ENCODE measurements at regions not wholly inside any gene's neighbourhood (a gene's known extent, or its start where the extent isn't known, plus 50 kb on each side); places are given as distances from the start of the nearest gene placed in this dataset.
"Not testable (repeated sequence)": the region's sequence is repeated elsewhere in the genome, so short reads cannot be mapped to it uniquely, and the experiment has no call there.

DNA sequence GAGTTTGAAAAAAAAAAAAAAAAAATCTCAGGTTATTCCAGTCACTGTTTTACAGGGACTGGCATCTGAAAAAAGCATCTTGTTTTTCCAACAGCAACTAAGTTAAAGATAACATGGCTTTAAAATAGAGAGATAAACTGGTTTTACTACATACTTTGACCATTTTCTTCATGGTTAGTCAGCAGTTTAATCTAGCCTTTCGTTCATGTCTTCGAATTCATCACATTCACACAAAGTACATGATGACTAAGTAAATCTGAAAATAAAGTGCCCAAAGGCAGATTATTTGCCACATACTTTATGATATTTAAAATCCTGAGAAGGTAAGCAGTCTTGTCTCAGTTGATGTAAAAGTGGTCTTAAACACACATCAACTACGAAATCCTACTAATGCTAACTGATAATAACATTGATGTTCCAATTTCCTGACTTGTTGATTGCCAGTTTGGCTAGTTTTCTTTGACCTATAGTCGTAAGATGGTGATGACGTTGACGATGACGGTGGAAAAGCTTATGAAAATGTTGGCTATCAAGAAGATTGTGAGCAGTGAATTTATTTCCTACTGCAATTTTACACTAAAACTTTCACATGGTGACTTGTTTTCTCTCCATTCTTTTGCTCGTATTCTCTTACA lies 540.5 kb upstream of the BOD1L1 start:
- DNase-seq (no peak), ATAC-seq (ENCODE audit: low read depth) (no peak)
- Mint-ChIP-seq H3K36me3 (ENCODE audit: low read depth) (no peaks in the 10 kb centered on the region), H3K4me3 (no peak overlapping the region), H3K9me3 (peaks cover 3% of the 10 kb centered on the region), H3K4me1 (peaks cover 35% of the 10 kb centered on the region), H3K27me3 (no peaks in the 10 kb centered on the region), H3K27ac (no peak overlapping the region)
- intact Hi-C loops (cut with micrococcal nuclease), result no loop called here
- CTCF ChIA-PET, result no interaction called here
- POLR2A ChIA-PET, result interaction anchor here (0.6 to 0.7 kb wide), 2 partner anchors 10 to 138 kb away, joined by 3 to 9 read pairs; no protein-coding TSS in a partner anchor
- no peak for TF ChIP-seq CTCF (IDR thresholded peaks at IDR 0.05)

DNA sequence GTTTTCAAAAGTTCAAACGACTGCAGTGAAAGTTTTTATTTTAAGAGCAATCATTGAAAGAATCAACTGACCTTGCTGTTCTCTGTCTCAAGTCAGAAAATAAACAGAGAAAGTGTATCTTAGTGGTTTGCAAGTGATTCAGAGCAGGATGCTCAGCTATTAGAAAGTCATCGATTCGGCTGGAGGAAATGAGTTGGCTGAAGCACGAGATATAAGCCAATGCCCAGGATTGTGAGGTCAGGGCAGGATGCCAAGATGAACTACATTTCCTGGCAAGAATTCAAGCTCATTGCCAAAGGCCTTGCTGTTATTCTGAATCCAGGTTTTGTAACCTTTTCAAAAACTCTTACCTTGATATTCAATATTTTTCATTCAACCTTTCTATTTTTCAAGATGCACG lies 541.4 kb upstream of the BOD1L1 start:
- Mint-ChIP-seq H3K4me1 (peaks cover 35% of the 10 kb centered on the region), H3K27ac (no peak overlapping the region), H3K4me3 (no peak overlapping the region), H3K27me3 (no peaks in the 10 kb centered on the region), H3K36me3 (ENCODE audit: low read depth) (no peaks in the 10 kb centered on the region), H3K9me3 (peaks cover 3% of the 10 kb centered on the region)
- ATAC-seq (ENCODE audit: low read depth), result no peak
- no peak for TF ChIP-seq CTCF (IDR thresholded peaks at IDR 0.05)
- ChIA-PET CTCF (no interaction called here), POLR2A (no interaction called here)
- DNase-seq, result no peak
- intact Hi-C loops (cut with micrococcal nuclease), result no loop called here

DNA sequence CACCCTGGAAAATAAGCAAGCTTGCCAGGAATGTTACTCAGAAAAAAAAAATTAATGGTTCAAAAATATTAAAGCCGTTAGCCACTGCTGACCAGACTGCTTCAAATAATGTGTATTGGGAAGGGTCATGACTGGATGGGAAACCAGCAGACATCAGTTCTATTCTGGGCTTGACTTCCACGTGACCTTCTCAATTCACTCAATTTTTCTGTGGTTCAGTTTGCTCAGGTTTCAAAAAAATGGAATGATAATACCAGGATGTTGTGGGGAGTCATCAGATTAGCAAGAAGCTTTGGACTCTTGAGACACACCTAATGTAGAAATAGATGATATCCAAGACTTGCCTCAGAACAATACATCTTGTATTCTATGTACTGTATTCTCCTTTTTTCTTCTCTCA lies 541.9 kb upstream of the BOD1L1 start:
- intact Hi-C loops (cut with micrococcal nuclease), result no loop called here
- no peak overlapping the region for H3K27ac Mint-ChIP-seq
- H3K27me3 Mint-ChIP-seq, result no peaks in the 10 kb centered on the region
- no peak overlapping the region for H3K4me3 Mint-ChIP-seq
- ChIA-PET POLR2A (no interaction called here), CTCF (no interaction called here)
- DNase-seq (no peak), ATAC-seq (ENCODE audit: low read depth) (no peak)
- peaks cover 3% of the 10 kb centered on the region for H3K9me3 Mint-ChIP-seq
- peaks cover 34% of the 10 kb centered on the region for H3K4me1 Mint-ChIP-seq
- H3K36me3 Mint-ChIP-seq (ENCODE audit: low read depth), result no peaks in the 10 kb centered on the region
- no peak for TF ChIP-seq CTCF (IDR thresholded peaks at IDR 0.05)

DNA sequence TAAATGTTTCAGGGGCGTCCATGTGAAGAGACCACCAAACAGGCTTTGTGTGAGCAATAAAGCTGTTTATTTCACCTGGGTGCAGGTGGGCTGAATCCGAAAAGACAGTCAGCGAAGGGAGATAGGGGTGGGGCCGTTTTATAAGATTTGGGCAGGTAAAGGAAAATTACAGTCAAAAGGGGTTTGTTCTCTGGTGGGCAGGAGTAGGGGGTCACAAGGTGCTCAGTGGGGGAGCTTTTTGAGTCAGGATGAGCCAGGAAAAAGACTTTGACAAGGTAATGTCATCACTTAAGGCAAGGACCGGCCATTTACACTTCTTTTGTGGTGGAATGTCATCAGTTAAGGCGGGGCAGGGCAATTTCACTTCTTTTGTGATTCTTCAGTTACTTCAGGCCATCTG lies 542.4 kb upstream of the BOD1L1 start:
- intact Hi-C loops (cut with micrococcal nuclease); CTCF ChIA-PET; H3K27ac Mint-ChIP-seq; H3K9me3 Mint-ChIP-seq; H3K36me3 Mint-ChIP-seq (ENCODE audit: low read depth); H3K4me3 Mint-ChIP-seq; ATAC-seq (ENCODE audit: low read depth); H3K27me3 Mint-ChIP-seq; POLR2A ChIA-PET; DNase-seq: not testable (repeated sequence)
- peaks cover 36% of the 10 kb centered on the region for H3K4me1 Mint-ChIP-seq

DNA sequence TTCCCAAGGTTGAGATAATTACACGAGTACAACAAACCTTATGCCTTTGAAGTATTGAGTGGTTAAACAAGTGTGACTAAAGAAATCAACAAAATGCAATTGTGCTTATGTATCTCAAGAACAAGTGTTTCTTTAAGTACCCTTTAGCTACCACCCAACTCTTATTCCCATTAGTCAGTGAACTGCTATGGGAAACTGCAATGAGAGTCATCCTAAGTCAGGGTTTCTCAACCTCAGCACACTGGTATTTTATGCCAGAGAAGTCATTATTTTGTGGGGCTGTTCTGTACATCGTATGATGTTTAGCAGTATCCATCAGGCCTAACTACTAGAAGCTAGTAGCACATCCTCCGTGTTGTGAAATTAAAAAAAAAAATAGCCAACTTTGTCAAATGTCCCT lies 549.1 kb upstream of the BOD1L1 start:
- no peak for DNase-seq
- Mint-ChIP-seq H3K27me3 (no peaks in the 10 kb centered on the region), H3K4me3 (no peak overlapping the region), H3K36me3 (ENCODE audit: low read depth) (no peaks in the 10 kb centered on the region), H3K27ac (peak overlapping the region; percentile 35), H3K4me1 (peaks cover 75% of the 10 kb centered on the region), H3K9me3 (no peaks in the 10 kb centered on the region)
- ATAC-seq (ENCODE audit: low read depth), result no peak
- CTCF ChIA-PET, result interaction anchor here (1.0 kb wide), 1 partner anchor 11 kb away, joined by 3 read pairs; no protein-coding TSS in a partner anchor
- intact Hi-C loops (cut with micrococcal nuclease), result no loop called here
- no peak for TF ChIP-seq CTCF (IDR thresholded peaks at IDR 0.05)
- POLR2A ChIA-PET, result interaction anchor here (3.2 kb wide), 1 partner anchor 11 kb away, joined by 27 read pairs; no protein-coding TSS in a partner anchor

Measured in activated B cell treated with CpG ODN at 0.5 μM for 24 hours (primary cell).